Erythroblast (primary cell): ENCODE measurements at regions not wholly inside any gene's neighbourhood (a gene's known extent, or its start where the extent isn't known, plus 50 kb on each side); places are given as distances from the start of the nearest gene placed in this dataset.

ENCODE experiments used
- GATA1 ChIP-seq: IDR thresholded peaks from 2 replicates; pipeline ENCODE4 v1.6.1; 2011; ENCODE audit warnings: low read depth, mild to moderate bottlenecking, control low read depth, low read length, moderate library complexity
- POLR2A ChIP-seq: IDR thresholded peaks from 2 replicates; pipeline ENCODE4 v1.6.1; 2011; ENCODE audit warnings: mild to moderate bottlenecking, low read length

- TF ChIP-seq POLR2A (no peak), GATA1 (no peak)
These were observed 330.8 kb upstream of the SPRY2 start for GRCh38 chr13:80671773-80672172.
